Gastroesophageal sphincter (tissue), 4 donors: ENCODE measurements at regions not wholly inside any gene's neighbourhood (a gene's known extent, or its start where the extent isn't known, plus 50 kb on each side); places are given as distances from the start of the nearest gene placed in this dataset.

Source experiments
- ATAC-seq: fragments of 150-250 bp; one replicate; pipeline ENCODE4 v1.9.1; 2016; ENCODE audit warnings: mild to moderate bottlenecking, moderate library complexity
- H3K27ac ChIP-seq, 4 donors: fragments of 200-600 bp; sonication (generic) in 3 of 4; 1 replicate in 3 of 4; 2 replicates in 1 of 4; pipeline ENCODE4 v1.5.1; 2016 to 2019
- H3K27me3 ChIP-seq: fragments of 200-600 bp; sonication (generic); one replicate; pipeline ENCODE4 v1.5.1; 2019
- H3K36me3 ChIP-seq, 2 donors: fragments of 200-600 bp; sonication (generic); one replicate each; pipeline ENCODE4 v1.5.1; 2019; ENCODE audit warnings: control low read depth in 1 of 2
- H3K4me1 ChIP-seq, 3 donors: fragments of 200-600 bp; sonication (generic); 1 replicate in 2 of 3; 2 replicates in 1 of 3; pipeline ENCODE4 v1.5.1; 2016 to 2019; ENCODE audit warnings: control low read depth in 2 of 3
- H3K4me3 ChIP-seq, 2 donors: fragments of 200-600 bp; sonication (generic); one replicate each; pipeline ENCODE4 v1.5.1; 2019; ENCODE audit warnings: mild to moderate bottlenecking in 1 of 2, moderate library complexity in 1 of 2
- H3K9me3 ChIP-seq, 3 donors: fragments of 200-600 bp; sonication (generic); one replicate each; pipeline ENCODE4 v1.5.1; 2017 to 2019; ENCODE audit warnings: control low read depth in 2 of 3
- EP300 ChIP-seq: sonication (generic); formaldehyde crosslinking; IDR thresholded peaks from one replicate; pipeline ENCODE4 v1.6.1; 2017; ENCODE audit warnings: antibody characterized with exemption, mild to moderate bottlenecking
- POLR2A ChIP-seq, 2 donors: fragments of 450-650 bp; IDR thresholded peaks; one replicate each; pipeline ENCODE4 v1.6.1; 2017; ENCODE audit warnings: antibody characterized with exemption in 2 of 2, mild to moderate bottlenecking in 2 of 2, moderate library complexity in 1 of 2
- POLR2AphosphoS5 ChIP-seq: sonication (generic); formaldehyde crosslinking; IDR thresholded peaks from one replicate; pipeline ENCODE4 v1.6.1; 2017; ENCODE audit warnings: antibody characterized with exemption
- WGBS, 2 donors: methylation state at CpG; one replicate each; pipeline ENCODE4 v1.1.5; 2018; ENCODE audit warnings: low coverage in 1 of 2; 5-methylcytosine and 5-hydroxymethylcytosine counted together
- TF ChIP-seq, protein P1 (sequence below), 4 experiments: fragments of 200-600 bp in 2 of 4; fragments of 450-650 bp in 2 of 4; sonication (generic) in 1 of 4; IDR thresholded peaks; one replicate each; pipeline ENCODE4 v1.5.1; 2017 to 2019; ENCODE audit warnings: antibody characterized with exemption in 4 of 4, mild to moderate bottlenecking in 2 of 4, moderate library complexity in 2 of 4

GRCh38 chr4:152160225-152160800 is 375.6 kb downstream of the FBXW7 start:
- Histone ChIP-seq H3K4me1 (peaks cover 0 to 19% (median 0%) of the 10 kb centered on the region in 3 donors), H3K4me3 (no peak overlapping the region), H3K36me3 (no peaks in the 10 kb centered on the region), H3K27me3 (no peaks in the 10 kb centered on the region), H3K27ac (no peak overlapping the region), H3K9me3 (no peaks in the 10 kb centered on the region)
- TF ChIP-seq, protein P1, sequence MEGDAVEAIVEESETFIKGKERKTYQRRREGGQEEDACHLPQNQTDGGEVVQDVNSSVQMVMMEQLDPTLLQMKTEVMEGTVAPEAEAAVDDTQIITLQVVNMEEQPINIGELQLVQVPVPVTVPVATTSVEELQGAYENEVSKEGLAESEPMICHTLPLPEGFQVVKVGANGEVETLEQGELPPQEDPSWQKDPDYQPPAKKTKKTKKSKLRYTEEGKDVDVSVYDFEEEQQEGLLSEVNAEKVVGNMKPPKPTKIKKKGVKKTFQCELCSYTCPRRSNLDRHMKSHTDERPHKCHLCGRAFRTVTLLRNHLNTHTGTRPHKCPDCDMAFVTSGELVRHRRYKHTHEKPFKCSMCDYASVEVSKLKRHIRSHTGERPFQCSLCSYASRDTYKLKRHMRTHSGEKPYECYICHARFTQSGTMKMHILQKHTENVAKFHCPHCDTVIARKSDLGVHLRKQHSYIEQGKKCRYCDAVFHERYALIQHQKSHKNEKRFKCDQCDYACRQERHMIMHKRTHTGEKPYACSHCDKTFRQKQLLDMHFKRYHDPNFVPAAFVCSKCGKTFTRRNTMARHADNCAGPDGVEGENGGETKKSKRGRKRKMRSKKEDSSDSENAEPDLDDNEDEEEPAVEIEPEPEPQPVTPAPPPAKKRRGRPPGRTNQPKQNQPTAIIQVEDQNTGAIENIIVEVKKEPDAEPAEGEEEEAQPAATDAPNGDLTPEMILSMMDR (IDR thresholded peaks at IDR 0.05), result no peak
- TF ChIP-seq POLR2A (IDR thresholded peaks at IDR 0.05), result no peak
- TF ChIP-seq EP300, result no peak
- TF ChIP-seq POLR2AphosphoS5, result no peak
- no peak for ATAC-seq
- 89 to 97% methylated on average over 11 of the region's 13 CpGs for WGBS, 2 donors

DNA sequence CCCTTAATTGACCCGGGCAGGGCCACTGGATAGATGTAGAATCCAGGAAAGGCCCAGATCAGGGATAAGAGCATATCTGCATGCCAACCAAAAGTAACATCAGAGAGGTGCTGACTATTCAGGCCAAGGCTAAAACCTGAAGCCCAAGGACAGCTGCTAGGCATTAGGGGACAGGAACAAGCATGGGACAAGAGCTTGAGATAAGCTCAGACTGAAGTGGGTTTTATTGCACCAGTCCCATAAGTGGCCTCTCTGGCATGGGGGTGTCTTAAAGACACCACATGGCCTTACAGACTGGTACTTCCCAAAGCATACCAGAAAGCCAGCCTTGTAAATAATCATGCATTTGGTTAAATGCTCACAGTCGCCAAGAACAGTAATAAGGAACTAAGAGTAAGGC is 376.1 kb downstream of the FBXW7 start:
- Histone ChIP-seq H3K27me3 (no peaks in the 10 kb centered on the region), H3K27ac (no peak overlapping the region), H3K4me1 (peaks cover 0 to 17% (median 0%) of the 10 kb centered on the region in 3 donors), H3K36me3 (no peaks in the 10 kb centered on the region), H3K9me3 (no peaks in the 10 kb centered on the region), H3K4me3 (no peak overlapping the region)
- no peak for ATAC-seq
- 67% methylated on average over 1 of the region's 2 CpGs for WGBS, 2 donors
- no peak for TF ChIP-seq EP300
- no peak for TF ChIP-seq POLR2A (IDR thresholded peaks at IDR 0.05)
- TF ChIP-seq, protein P1 (IDR thresholded peaks at IDR 0.05), result no peak
- no peak for TF ChIP-seq POLR2AphosphoS5

- no peak for ATAC-seq
- TF ChIP-seq, protein P1 (IDR thresholded peaks at IDR 0.05), result no peak
- TF ChIP-seq POLR2AphosphoS5 (no peak), EP300 (no peak), POLR2A (IDR thresholded peaks at IDR 0.05) (no peak)
- Histone ChIP-seq H3K4me3 (no peak overlapping the region), H3K36me3 (no peaks in the 10 kb centered on the region), H3K27me3 (no peaks in the 10 kb centered on the region), H3K4me1 (peaks cover 0 to 17% (median 0%) of the 10 kb centered on the region in 3 donors), H3K9me3 (no peaks in the 10 kb centered on the region), H3K27ac (no peak overlapping the region)
- 56 to 61% methylated on average over 2 of the region's 2 CpGs for WGBS, 2 donors
Measured at GRCh38 chr4:152158225-152158624, 377.7 kb downstream of the FBXW7 start.

- WGBS, 2 donors, result 80% methylated on average over 1 of the region's 5 CpGs; no CpG with 5 or more reads in 1 of the 2 donors
- peaks cover 0 to 14% (median 0%) of the 10 kb centered on the region in 3 donors for H3K4me1 ChIP-seq
- no peak overlapping the region for H3K4me3 ChIP-seq
- no peak for TF ChIP-seq EP300
- TF ChIP-seq, protein P1 (IDR thresholded peaks at IDR 0.05), result no peak
- TF ChIP-seq POLR2A (IDR thresholded peaks at IDR 0.05), result no peak
- TF ChIP-seq POLR2AphosphoS5, result no peak
- no peak overlapping the region for H3K27ac ChIP-seq
- H3K9me3 ChIP-seq, result no peaks in the 10 kb centered on the region
- no peaks in the 10 kb centered on the region for H3K36me3 ChIP-seq
- H3K27me3 ChIP-seq, result no peaks in the 10 kb centered on the region
- ATAC-seq, result no peak
Measured at GRCh38 chr4:152157629-152158028, 378.3 kb downstream of the FBXW7 start.

GRCh38 chr4:152156442-152156841 is 379.4 kb downstream of the FBXW7 start:
- Histone ChIP-seq H3K9me3 (no peaks in the 10 kb centered on the region), H3K27ac (no peak overlapping the region), H3K27me3 (no peaks in the 10 kb centered on the region), H3K4me1 (peaks cover 0 to 2% (median 0%) of the 10 kb centered on the region in 3 donors), H3K4me3 (no peak overlapping the region), H3K36me3 (no peaks in the 10 kb centered on the region)
- no CpG with 5 or more reads among the region's 6 CpGs for WGBS, 2 donors
- ATAC-seq, result no peak
- no peak for TF ChIP-seq POLR2AphosphoS5
- no peak for TF ChIP-seq EP300
- TF ChIP-seq, protein P1 (IDR thresholded peaks at IDR 0.05), result no peak
- no peak for TF ChIP-seq POLR2A (IDR thresholded peaks at IDR 0.05)
